ENCODE measurements at regions not wholly inside any gene's neighbourhood (a gene's known extent, or its start where the extent isn't known, plus 50 kb on each side); places are given as distances from the start of the nearest gene placed in this dataset.
"Not testable (repeated sequence)": the region's sequence is repeated elsewhere in the genome, so short reads cannot be mapped to it uniquely, and the experiment has no call there.

GRCh38 chr1:125066385-125066784 lies 3881.6 kb downstream of the SRGAP2C start:
- Mint-ChIP-seq H3K27ac (no peak overlapping the region), H3K36me3 (peaks cover 19% of the 10 kb centered on the region), H3K4me1 (no peaks in the 10 kb centered on the region), H3K9me3 (peaks cover 34 to 36% of the 10 kb centered on the region in 2 donors), H3K27me3 (ENCODE audit: low read depth in 2 of 2) (no peaks in the 10 kb centered on the region), H3K4me3 (no peak overlapping the region)
- Histone ChIP-seq H3K27me3 (ENCODE audit: control insufficient read depth, insufficient read depth, low read length) (no peaks in the 10 kb centered on the region), H3K9me3 (ENCODE audit: control insufficient read depth, insufficient read depth, low read length) (peaks cover 24% of the 10 kb centered on the region), H3K4me1 (ENCODE audit: control insufficient read depth, insufficient read depth, low read length) (no peaks in the 10 kb centered on the region), H3K36me3 (ENCODE audit: control insufficient read depth, insufficient read depth, low read length) (no peaks in the 10 kb centered on the region), H3K27ac (ENCODE audit: low read length) (no peak overlapping the region), H3K4me3 (ENCODE audit: low read length) (no peak overlapping the region)
- DNase-seq (no peak), ATAC-seq (no peak)
- WGBS (ENCODE audit: insufficient coverage): 85% methylated on average over 22 of the region's 22 CpGs
- no peak for TF ChIP-seq CTCF (IDR thresholded peaks at IDR 0.05)
- intact Hi-C loops (cut with micrococcal nuclease): no loop called here

GRCh38 chr1:125066849-125067248 lies 3882.1 kb downstream of the SRGAP2C start:
- H3K36me3 ChIP-seq (ENCODE audit: control insufficient read depth, insufficient read depth, low read length); DNase-seq; H3K27me3 ChIP-seq (ENCODE audit: control insufficient read depth, insufficient read depth, low read length); H3K4me1 Mint-ChIP-seq; H3K4me1 ChIP-seq (ENCODE audit: control insufficient read depth, insufficient read depth, low read length); H3K27ac Mint-ChIP-seq; H3K27me3 Mint-ChIP-seq (ENCODE audit: low read depth in 2 of 2); H3K4me3 Mint-ChIP-seq; H3K4me3 ChIP-seq (ENCODE audit: low read length); H3K27ac ChIP-seq (ENCODE audit: low read length); ATAC-seq; intact Hi-C loops (cut with micrococcal nuclease): not testable (repeated sequence)
- H3K9me3 ChIP-seq (ENCODE audit: control insufficient read depth, insufficient read depth, low read length): peaks cover 24% of the 10 kb centered on the region
- 90% methylated on average over 5 of the region's 13 CpGs for WGBS (ENCODE audit: insufficient coverage)
- peaks cover 34 to 36% of the 10 kb centered on the region in 2 donors for H3K9me3 Mint-ChIP-seq
- peaks cover 24% of the 10 kb centered on the region for H3K36me3 Mint-ChIP-seq

- Histone ChIP-seq H3K27ac (ENCODE audit: low read length) (no peak overlapping the region), H3K36me3 (ENCODE audit: control insufficient read depth, insufficient read depth, low read length) (no peaks in the 10 kb centered on the region), H3K4me3 (ENCODE audit: low read length) (no peak overlapping the region), H3K4me1 (ENCODE audit: control insufficient read depth, insufficient read depth, low read length) (no peaks in the 10 kb centered on the region), H3K27me3 (ENCODE audit: control insufficient read depth, insufficient read depth, low read length) (no peaks in the 10 kb centered on the region), H3K9me3 (ENCODE audit: control insufficient read depth, insufficient read depth, low read length) (peaks cover 5% of the 10 kb centered on the region)
- H3K36me3 Mint-ChIP-seq: peaks cover 55% of the 10 kb centered on the region
- no peak for ATAC-seq
- no peak for DNase-seq
- WGBS (ENCODE audit: insufficient coverage): 74% methylated on average over 18 of the region's 18 CpGs
- no peak overlapping the region for H3K27ac Mint-ChIP-seq
- intact Hi-C loops (cut with micrococcal nuclease): no loop called here
- no peaks in the 10 kb centered on the region for H3K4me1 Mint-ChIP-seq
- peaks cover 38 to 44% of the 10 kb centered on the region in 2 donors for H3K9me3 Mint-ChIP-seq
- H3K27me3 Mint-ChIP-seq (ENCODE audit: low read depth in 2 of 2): no peaks in the 10 kb centered on the region
- H3K4me3 Mint-ChIP-seq: no peak overlapping the region
- TF ChIP-seq CTCF (IDR thresholded peaks at IDR 0.05): no peak
Measured at GRCh38 chr1:125080077-125080476, 3895.3 kb downstream of the SRGAP2C start.

GRCh38 chr1:125085720-125086591 lies 3901.2 kb downstream of the SRGAP2C start:
- H3K9me3 ChIP-seq (ENCODE audit: control insufficient read depth, insufficient read depth, low read length): no peaks in the 10 kb centered on the region
- Mint-ChIP-seq H3K27ac (no peak overlapping the region), H3K9me3 (peaks cover 30 to 41% of the 10 kb centered on the region in 2 donors), H3K4me3 (no peak overlapping the region), H3K4me1 (no peaks in the 10 kb centered on the region), H3K36me3 (peaks cover 39% of the 10 kb centered on the region), H3K27me3 (ENCODE audit: low read depth in 2 of 2) (no peaks in the 10 kb centered on the region)
- WGBS (ENCODE audit: insufficient coverage): 63% methylated on average over 108 of the region's 108 CpGs
- no peak overlapping the region for H3K27ac ChIP-seq (ENCODE audit: low read length)
- H3K4me1 ChIP-seq (ENCODE audit: control insufficient read depth, insufficient read depth, low read length): no peaks in the 10 kb centered on the region
- TF ChIP-seq CTCF (IDR thresholded peaks at IDR 0.05): no peak
- no peaks in the 10 kb centered on the region for H3K27me3 ChIP-seq (ENCODE audit: control insufficient read depth, insufficient read depth, low read length)
- H3K4me3 ChIP-seq (ENCODE audit: low read length): no peak overlapping the region
- ATAC-seq (no peak), DNase-seq (no peak)
- H3K36me3 ChIP-seq (ENCODE audit: control insufficient read depth, insufficient read depth, low read length): no peaks in the 10 kb centered on the region
- intact Hi-C loops (cut with micrococcal nuclease): no loop called here

All from natural killer cell (primary cell).